H9 (cell line): ENCODE measurements at regions not wholly inside any gene's neighbourhood (a gene's known extent, or its start where the extent isn't known, plus 50 kb on each side); places are given as distances from the start of the nearest gene placed in this dataset.

ENCODE experiments used
- DNase-seq: peaks from one replicate; pipeline ENCODE4 v3.0.0-alpha.2; 2017
- H2AFZ ChIP-seq: one replicate; pipeline ENCODE4 v1.6.1; 2013; ENCODE audit warnings: mild to moderate bottlenecking, low read length, control low read depth, moderate library complexity
- H2AK5ac ChIP-seq: 2 replicates; pipeline ENCODE4 v1.6.1; 2013; ENCODE audit warnings: low read length, control low read depth, mixed read lengths; ENCODE audit not compliant: insufficient read length
- H2BK120ac ChIP-seq: one replicate; pipeline ENCODE4 v1.6.1; 2013; ENCODE audit warnings: low read depth, mild to moderate bottlenecking, low read length, control low read depth, inconsistent platforms; ENCODE audit not compliant: poor library complexity, severe bottlenecking
- H2BK12ac ChIP-seq: 2 replicates; pipeline ENCODE4 v1.6.1; 2013; ENCODE audit warnings: low read length, control low read depth, mixed read lengths, low read depth; ENCODE audit not compliant: insufficient read length
- H2BK15ac ChIP-seq: 2 replicates; pipeline ENCODE4 v1.6.1; 2013; ENCODE audit warnings: low read depth, low read length, control low read depth
- H2BK20ac ChIP-seq: one replicate; pipeline ENCODE4 v1.6.1; 2013; ENCODE audit warnings: low read depth, mild to moderate bottlenecking, low read length, control low read depth, inconsistent platforms; ENCODE audit not compliant: poor library complexity, severe bottlenecking
- H2BK5ac ChIP-seq: 2 replicates; pipeline ENCODE4 v1.6.1; 2013; ENCODE audit warnings: low read length, control low read depth, mixed read lengths; ENCODE audit not compliant: insufficient read length
- H3K14ac ChIP-seq: 2 replicates; pipeline ENCODE4 v1.6.1; 2013; ENCODE audit warnings: low read length, control low read depth; ENCODE audit not compliant: insufficient read depth
- H3K18ac ChIP-seq: 2 replicates; pipeline ENCODE4 v1.6.1; 2013; ENCODE audit warnings: low read depth, mild to moderate bottlenecking, mixed read lengths, low read length, control low read depth; ENCODE audit not compliant: insufficient read length
- H3K23ac ChIP-seq: 2 replicates; pipeline ENCODE4 v1.6.1; 2013; ENCODE audit warnings: low read length, control low read depth, mixed read lengths, low read depth; ENCODE audit not compliant: insufficient read length
- H3K23me2 ChIP-seq: 2 replicates; pipeline ENCODE4 v1.6.1; 2013; ENCODE audit warnings: low read depth, mild to moderate bottlenecking, mixed read lengths, low read length, control low read depth; ENCODE audit not compliant: insufficient read length, poor library complexity, severe bottlenecking
- H3K27ac ChIP-seq: 2 replicates; pipeline ENCODE4 v1.5.1; 2013; ENCODE audit warnings: low read length, control low read depth, mixed read lengths, low read depth; ENCODE audit not compliant: insufficient read length
- H3K27me3 ChIP-seq: 2 replicates; pipeline ENCODE4 v1.6.1; 2013; ENCODE audit warnings: low read length, control low read depth, inconsistent platforms; ENCODE audit not compliant: insufficient read depth
- H3K4ac ChIP-seq: 2 replicates; pipeline ENCODE4 v1.6.1; 2013; ENCODE audit warnings: low read depth, mild to moderate bottlenecking, control low read depth, inconsistent platforms, low read length, moderate library complexity
- H3K4me1 ChIP-seq: 2 replicates; pipeline ENCODE4 v1.6.1; 2013; ENCODE audit warnings: low read length, control low read depth, inconsistent platforms; ENCODE audit not compliant: insufficient read depth
- H3K4me2 ChIP-seq: 2 replicates; pipeline ENCODE4 v1.6.1; 2013; ENCODE audit warnings: low read length, control low read depth, mixed read lengths; ENCODE audit not compliant: insufficient read length, insufficient read depth
- H3K56ac ChIP-seq: 2 replicates; pipeline ENCODE4 v1.6.1; 2013; ENCODE audit warnings: low read depth, mild to moderate bottlenecking, mixed read lengths, low read length, control low read depth; ENCODE audit not compliant: insufficient read length
- H3K79me1 ChIP-seq: 2 replicates; pipeline ENCODE4 v1.6.1; 2013; ENCODE audit warnings: low read depth, mild to moderate bottlenecking, moderate library complexity, low read length, control low read depth, inconsistent platforms; ENCODE audit not compliant: insufficient read depth, poor library complexity, severe bottlenecking
- H3K79me2 ChIP-seq: 2 replicates; pipeline ENCODE4 v1.6.1; 2013; ENCODE audit warnings: low read length, control low read depth, inconsistent platforms; ENCODE audit not compliant: insufficient read depth
- H3K9ac ChIP-seq: 2 replicates; pipeline ENCODE4 v1.6.1; 2013; ENCODE audit warnings: low read length, control low read depth, mixed read lengths; ENCODE audit not compliant: insufficient read length; ENCODE audit errors: extremely low read depth
- H3K9me3 ChIP-seq: one replicate; pipeline ENCODE4 v1.6.1; 2013; ENCODE audit warnings: low read depth, low read length, inconsistent platforms; ENCODE audit not compliant: control insufficient read depth
- H3T11ph ChIP-seq: one replicate; pipeline ENCODE4 v1.6.1; 2013; ENCODE audit warnings: mild to moderate bottlenecking, low read length, control low read depth, inconsistent platforms
- H4K20me1 ChIP-seq: one replicate; pipeline ENCODE4 v1.6.1; 2013; ENCODE audit not compliant: control insufficient read depth, insufficient read length, insufficient read depth
- H4K5ac ChIP-seq: 2 replicates; pipeline ENCODE4 v1.6.1; 2013; ENCODE audit warnings: low read depth, mild to moderate bottlenecking, mixed read lengths, low read length, control low read depth; ENCODE audit not compliant: insufficient read length
- H4K8ac ChIP-seq: replicated peaks from 2 replicates; pipeline ENCODE4 v1.6.1; 2013; ENCODE audit warnings: low read length, control low read depth, mixed read lengths, low read depth; ENCODE audit not compliant: insufficient read length
- H4K91ac ChIP-seq: 2 replicates; pipeline ENCODE4 v1.6.1; 2013; ENCODE audit warnings: low read depth, mild to moderate bottlenecking, moderate library complexity, mixed read lengths, low read length, control low read depth; ENCODE audit not compliant: insufficient read length
- H3K27ac Mint-ChIP-seq, 3 experiments: 2 replicates in 2 of 3; 3 replicates in 1 of 3; pipeline ENCODE4 v1.8.0; 2020 to 2021; ENCODE audit warnings: mixed read lengths in 3 of 3, mild to moderate bottlenecking in 1 of 3, moderate library complexity in 1 of 3
- H3K27me3 Mint-ChIP-seq: 2 replicates; pipeline ENCODE4 v1.8.0; 2021; ENCODE audit warnings: low read depth, mild to moderate bottlenecking, moderate library complexity, mixed read lengths
- H3K36me3 Mint-ChIP-seq, 3 experiments: 2 replicates in 2 of 3; 3 replicates in 1 of 3; pipeline ENCODE4 v1.8.0; 2020 to 2021; ENCODE audit warnings: low read depth in 3 of 3, mixed read lengths in 3 of 3; ENCODE audit not compliant: insufficient read depth in 1 of 3
- H3K4me1 Mint-ChIP-seq, 2 experiments: 2 replicates each; pipeline ENCODE4 v1.8.0; 2020; ENCODE audit warnings: mixed read lengths in 2 of 2
- H3K4me3 Mint-ChIP-seq, 2 experiments: 2 replicates in 1 of 2; 3 replicates in 1 of 2; pipeline ENCODE4 v1.8.0; 2020 to 2021; ENCODE audit warnings: mild to moderate bottlenecking in 2 of 2, mixed read lengths in 2 of 2, moderate library complexity in 1 of 2
- H3K9me3 Mint-ChIP-seq, 2 experiments: 2 replicates in 1 of 2; 3 replicates in 1 of 2; pipeline ENCODE4 v1.8.0; 2020; ENCODE audit warnings: mild to moderate bottlenecking in 2 of 2, mixed read lengths in 2 of 2, moderate library complexity in 1 of 2
- TF ChIP-seq, protein P1 (sequence below): fragments of 200-600 bp; sonication (generic); conservative IDR thresholded peaks from 3 replicates; pipeline ENCODE4 v1.8.0; 2021; ENCODE audit warnings: antibody characterized with exemption, mild to moderate bottlenecking

DNA sequence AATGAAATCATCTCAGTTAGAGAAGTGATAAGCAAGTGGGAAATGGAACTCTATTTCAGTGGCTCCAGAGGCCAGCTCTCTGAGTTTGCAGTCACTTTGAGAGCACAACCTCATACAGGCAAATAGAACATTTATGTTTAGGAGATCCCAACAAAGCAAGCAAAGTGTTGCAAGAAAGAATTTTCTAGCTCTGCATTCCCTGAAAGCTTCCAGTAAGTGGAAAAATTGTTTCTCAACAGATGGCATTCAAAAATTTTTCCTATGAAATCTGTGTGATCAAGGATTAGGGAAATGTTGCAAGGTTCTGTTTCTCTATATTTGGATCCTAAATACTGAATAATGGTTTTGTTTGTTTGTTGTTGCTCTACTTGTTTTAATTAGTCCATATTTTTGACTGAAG, 764.2 kb upstream of the ZNF608 start:
- no peaks in the 10 kb centered on the region for H3K79me1 ChIP-seq
- no peak overlapping the region for H3T11ph ChIP-seq
- H3K36me3 Mint-ChIP-seq = peaks cover 0 to 11% (median 0%) of the 10 kb centered on the region in 3 experiments; a peak in 4 of 7 replicates
- no peak overlapping the region for H4K91ac ChIP-seq
- no peaks in the 10 kb centered on the region for H3K27me3 ChIP-seq
- H4K20me1 ChIP-seq = no peaks in the 10 kb centered on the region
- H3K27ac ChIP-seq = no peak overlapping the region
- no peak overlapping the region for H4K5ac ChIP-seq
- no peak overlapping the region for H2BK5ac ChIP-seq
- no peak overlapping the region for H3K18ac ChIP-seq
- H2AFZ ChIP-seq = no peak overlapping the region
- no peak overlapping the region for H4K8ac ChIP-seq
- peaks cover 3% of the 10 kb centered on the region in 2 experiments; a peak in 4 of 5 replicates for H3K9me3 Mint-ChIP-seq
- no peak overlapping the region for H2AK5ac ChIP-seq
- H3K23me2 ChIP-seq = no peaks in the 10 kb centered on the region
- H2BK12ac ChIP-seq = no peak overlapping the region
- H3K27me3 Mint-ChIP-seq = no peaks in the 10 kb centered on the region
- no peak overlapping the region for H2BK15ac ChIP-seq
- no peak overlapping the region for H3K4me3 Mint-ChIP-seq
- no peak overlapping the region for H3K9ac ChIP-seq
- no peaks in the 10 kb centered on the region for H3K79me2 ChIP-seq
- peaks cover 5 to 12% of the 10 kb centered on the region in 2 experiments for H3K4me1 Mint-ChIP-seq
- no peaks in the 10 kb centered on the region for H3K4me1 ChIP-seq
- H2BK20ac ChIP-seq = no peak overlapping the region
- no peak overlapping the region for H3K14ac ChIP-seq
- DNase-seq = no peak
- H3K27ac Mint-ChIP-seq = peak overlapping the region in 1 of 3 experiments; percentile 12; a peak in 1 of 7 replicates
- TF ChIP-seq, protein P1, sequence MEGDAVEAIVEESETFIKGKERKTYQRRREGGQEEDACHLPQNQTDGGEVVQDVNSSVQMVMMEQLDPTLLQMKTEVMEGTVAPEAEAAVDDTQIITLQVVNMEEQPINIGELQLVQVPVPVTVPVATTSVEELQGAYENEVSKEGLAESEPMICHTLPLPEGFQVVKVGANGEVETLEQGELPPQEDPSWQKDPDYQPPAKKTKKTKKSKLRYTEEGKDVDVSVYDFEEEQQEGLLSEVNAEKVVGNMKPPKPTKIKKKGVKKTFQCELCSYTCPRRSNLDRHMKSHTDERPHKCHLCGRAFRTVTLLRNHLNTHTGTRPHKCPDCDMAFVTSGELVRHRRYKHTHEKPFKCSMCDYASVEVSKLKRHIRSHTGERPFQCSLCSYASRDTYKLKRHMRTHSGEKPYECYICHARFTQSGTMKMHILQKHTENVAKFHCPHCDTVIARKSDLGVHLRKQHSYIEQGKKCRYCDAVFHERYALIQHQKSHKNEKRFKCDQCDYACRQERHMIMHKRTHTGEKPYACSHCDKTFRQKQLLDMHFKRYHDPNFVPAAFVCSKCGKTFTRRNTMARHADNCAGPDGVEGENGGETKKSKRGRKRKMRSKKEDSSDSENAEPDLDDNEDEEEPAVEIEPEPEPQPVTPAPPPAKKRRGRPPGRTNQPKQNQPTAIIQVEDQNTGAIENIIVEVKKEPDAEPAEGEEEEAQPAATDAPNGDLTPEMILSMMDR = no peak
- no peak overlapping the region for H2BK120ac ChIP-seq
- H3K56ac ChIP-seq = no peak overlapping the region
- H3K4me2 ChIP-seq = no peak overlapping the region
- no peak overlapping the region for H3K23ac ChIP-seq
- no peak overlapping the region for H3K4ac ChIP-seq
- H3K9me3 ChIP-seq = no peaks in the 10 kb centered on the region
